IMR-90 (cell line): ENCODE measurements at regions not wholly inside any gene's neighbourhood (a gene's known extent, or its start where the extent isn't known, plus 50 kb on each side); places are given as distances from the start of the nearest gene placed in this dataset.

Experiments
- ATAC-seq: fragments of 200-7000 bp; cut with Tn5 transposase; 2 replicates; pipeline ENCODE4 v1.9.1; 2020; ENCODE audit warnings: low read depth, mild to moderate bottlenecking, moderate library complexity
- BruUV-seq: library from RNA; stranded (reverse); fragments of 400-500 nt; replicated peaks from 2 replicates; lab custom pipeline; 2021; lab: Mats Ljungman, UMichigan
- CTCF ChIA-PET: fragments of 300-600 bp; formaldehyde crosslinking; extraction: SDS; loops from one replicate; lab custom pipeline; 2021; ENCODE audit warnings: antibody characterized with exemption; lab: Yijun Ruan, JAX
- POLR2A ChIA-PET: fragments of 300-600 bp; sonication (Branson Sonifier 250); formaldehyde crosslinking; loops from one replicate; lab custom pipeline; 2022; ENCODE audit warnings: antibody characterized with exemption; ENCODE audit not compliant: unreplicated experiment; lab: Charles Lee
- DNase-seq: peaks from one replicate; pipeline ENCODE4 v3.0.0; 2013
- H2AFZ ChIP-seq: replicated peaks from 2 replicates; pipeline ENCODE3; 2013; ENCODE audit warnings: low read length, mild to moderate bottlenecking; ENCODE audit not compliant: poor library complexity
- H2AK5ac ChIP-seq: 2 replicates; pipeline ENCODE4 v1.6.1; 2013; ENCODE audit warnings: low read depth, low read length, inconsistent platforms
- H2AK9ac ChIP-seq: replicated peaks from 2 replicates; pipeline ENCODE3; 2013; ENCODE audit warnings: mild to moderate bottlenecking, low read depth, low read length, moderate library complexity; ENCODE audit not compliant: poor library complexity
- H2BK120ac ChIP-seq: 2 replicates; pipeline ENCODE4 v1.6.1; 2013; ENCODE audit warnings: low read depth, low read length, inconsistent platforms
- H2BK15ac ChIP-seq: 3 replicates; pipeline ENCODE4 v1.6.1; 2013; ENCODE audit warnings: low read depth, low read length, inconsistent platforms
- H2BK20ac ChIP-seq: 2 replicates; pipeline ENCODE4 v1.6.1; 2013; ENCODE audit warnings: low read depth, mild to moderate bottlenecking, inconsistent platforms, low read length, moderate library complexity
- H2BK5ac ChIP-seq: 2 replicates; pipeline ENCODE4 v1.6.1; 2013; ENCODE audit warnings: mild to moderate bottlenecking, low read depth, low read length, inconsistent platforms; ENCODE audit not compliant: poor library complexity, severe bottlenecking
- H3K14ac ChIP-seq: replicated peaks from 2 replicates; pipeline ENCODE4 v1.6.1; 2013; ENCODE audit warnings: low read depth, low read length, inconsistent platforms
- H3K18ac ChIP-seq: 2 replicates; pipeline ENCODE4 v1.6.1; 2013; ENCODE audit warnings: low read depth, low read length, control low read depth
- H3K23ac ChIP-seq: 2 replicates; pipeline ENCODE4 v1.6.1; 2013; ENCODE audit warnings: low read depth, low read length, inconsistent platforms
- H3K27ac ChIP-seq: 2 replicates; pipeline ENCODE4 v1.5.1; 2013; ENCODE audit warnings: mild to moderate bottlenecking, control low read depth, low read length; ENCODE audit not compliant: insufficient read depth
- H3K27me3 ChIP-seq: 2 replicates; pipeline ENCODE4 v1.6.1; 2013; ENCODE audit warnings: low read length; ENCODE audit not compliant: control insufficient read depth, insufficient read depth
- H3K36me3 ChIP-seq: 2 replicates; pipeline ENCODE4 v1.6.1; 2013; ENCODE audit warnings: low read length, mixed read lengths; ENCODE audit not compliant: control insufficient read depth, insufficient read depth
- H3K4ac ChIP-seq: 2 replicates; pipeline ENCODE4 v1.6.1; 2013; ENCODE audit warnings: low read depth, low read length, inconsistent platforms
- H3K4me1 ChIP-seq: 2 replicates; pipeline ENCODE4 v1.6.1; 2013; ENCODE audit warnings: low read length, mixed read lengths; ENCODE audit not compliant: control insufficient read depth, insufficient read depth
- H3K4me2 ChIP-seq: 2 replicates; pipeline ENCODE4 v1.6.1; 2013; ENCODE audit warnings: low read depth, mild to moderate bottlenecking, control low read depth, low read length, moderate library complexity
- H3K4me3 ChIP-seq: 2 replicates; pipeline ENCODE4 v1.5.1; 2013; ENCODE audit warnings: low read depth, mild to moderate bottlenecking, control low read depth, low read length, moderate library complexity; ENCODE audit not compliant: insufficient read depth
- H3K56ac ChIP-seq: 2 replicates; pipeline ENCODE4 v1.6.1; 2013; ENCODE audit warnings: low read length, inconsistent platforms; ENCODE audit not compliant: insufficient read depth; ENCODE audit errors: extremely low read depth
- H3K79me1 ChIP-seq, 2 experiments: 2 replicates each; pipeline ENCODE4 v1.6.1; 2013; ENCODE audit warnings: low read length in 2 of 2, inconsistent platforms in 1 of 2, low read depth in 1 of 2
- H3K9ac ChIP-seq: 2 replicates; pipeline ENCODE4 v1.6.1; 2013; ENCODE audit warnings: low read depth, low read length, control low read depth
- H3K9me1 ChIP-seq: 2 replicates; pipeline ENCODE4 v1.6.1; 2013; ENCODE audit warnings: low read length, inconsistent platforms; ENCODE audit not compliant: insufficient read depth
- H3K9me3 ChIP-seq: 2 replicates; pipeline ENCODE4 v1.6.1; 2013; ENCODE audit warnings: low read length; ENCODE audit not compliant: control insufficient read depth, insufficient read depth
- H4K20me1 ChIP-seq: 2 replicates; pipeline ENCODE4 v1.6.1; 2013; ENCODE audit warnings: low read length, inconsistent platforms; ENCODE audit not compliant: insufficient read depth
- H4K5ac ChIP-seq: 2 replicates; pipeline ENCODE4 v1.6.1; 2013; ENCODE audit warnings: mild to moderate bottlenecking, low read depth, low read length, control low read depth
- H4K8ac ChIP-seq, 2 experiments: 2 replicates each; pipeline ENCODE4 v1.6.1; 2013; ENCODE audit warnings: low read depth in 2 of 2, low read length in 2 of 2, control low read depth in 1 of 2, inconsistent platforms in 1 of 2
- H4K91ac ChIP-seq: 2 replicates; pipeline ENCODE4 v1.6.1; 2013; ENCODE audit warnings: low read depth, low read length, inconsistent platforms; ENCODE audit not compliant: insufficient read depth
- CTCF ChIP-seq: conservative IDR thresholded peaks from 2 replicates; pipeline ENCODE4 v1.5.1; 2012; ENCODE audit warnings: mild to moderate bottlenecking, low read depth, low read length, improper control_type of control experiment
- FOS ChIP-seq: fragments of 150-350 bp; IDR thresholded peaks from 2 replicates; pipeline ENCODE4 v1.6.1; 2016; ENCODE audit warnings: low read depth, low read length
- MAZ ChIP-seq: IDR thresholded peaks from 2 replicates; pipeline ENCODE4 v1.6.1; 2012; ENCODE audit warnings: low read depth, mild to moderate bottlenecking, low read length, improper control_type of control experiment, moderate library complexity, borderline replicate concordance
- POLR2A ChIP-seq: IDR thresholded peaks from 2 replicates; pipeline ENCODE4 v1.6.1; 2012; ENCODE audit warnings: mild to moderate bottlenecking, low read depth, low read length
- RCOR1 ChIP-seq: IDR thresholded peaks from 2 replicates; pipeline ENCODE4 v1.6.1; 2012; ENCODE audit warnings: mild to moderate bottlenecking, low read length, improper control_type of control experiment; ENCODE audit not compliant: insufficient replicate concordance
- SMC3 ChIP-seq: fragments of 150-350 bp; IDR thresholded peaks from 2 replicates; pipeline ENCODE4 v1.6.1; 2016; ENCODE audit warnings: low read depth, mild to moderate bottlenecking, antibody characterized with exemption, low read length, moderate library complexity
- WGBS, 2 experiments: methylation state at CpG; one replicate each; pipeline versions ENCODE4 v1.1.5 to v1.1.7; 2013; ENCODE audit warnings: missing lambda C conversion rate in 2 of 2; ENCODE audit not compliant: insufficient read length in 1 of 2; ENCODE audit errors: extremely low coverage in 2 of 2; 5-methylcytosine and 5-hydroxymethylcytosine counted together
- dilution Hi-C: fragments of 300-500 bp; cut with HindIII; formaldehyde crosslinking; loops from one replicate; pipeline ENCODE4 v1.14.3; 2018; ENCODE audit warnings: low sequenced_read_pairs; ENCODE audit not compliant: unreplicated experiment
- in situ Hi-C: fragments of 300-500 bp; cut with MboI; formaldehyde crosslinking; loops from 3 replicates; pipeline ENCODE4 v1.14.3; 2019; ENCODE audit warnings: low sequenced_read_pairs, inconsistent platforms, mixed read lengths
- intact Hi-C: fragments of 100-400 bp; cut with micrococcal nuclease; formaldehyde crosslinking; loops from 2 replicates; pipeline ENCODE4 v1.10.0; 2022

- TF ChIP-seq SMC3 (no peak), FOS (no peak), RCOR1 (no peak), POLR2A (no peak), MAZ (no peak), CTCF (no peak)
- H3K14ac ChIP-seq, result no peak overlapping the region
- DNase-seq (no peak), ATAC-seq (no peak)
- H4K91ac ChIP-seq, result no peak overlapping the region
- H3K23ac ChIP-seq, result no peak overlapping the region
- H3K27me3 ChIP-seq, result no peaks in the 10 kb centered on the region
- no peak overlapping the region for H3K4me3 ChIP-seq
- no peaks in the 10 kb centered on the region for H3K36me3 ChIP-seq
- dilution Hi-C loops (no loop called here), intact Hi-C loops (no loop called here), in situ Hi-C loops (no loop called here)
- ChIA-PET CTCF (no interaction called here), POLR2A (no interaction called here)
- no peak overlapping the region for H3K4ac ChIP-seq
- no peak overlapping the region for H3K9ac ChIP-seq
- H3K27ac ChIP-seq, result no peak overlapping the region
- no peaks in the 10 kb centered on the region for H3K9me1 ChIP-seq
- H2BK15ac ChIP-seq, result no peak overlapping the region
- H3K18ac ChIP-seq, result no peak overlapping the region
- H2BK20ac ChIP-seq, result no peak overlapping the region
- no CpG with 5 or more reads among the region's 3 CpGs for WGBS, 2 experiments
- H3K4me1 ChIP-seq, result 0 out of 2 replicates have a peak, but pooled peaks cover 1% of the 10 kb centered on the region
- H3K79me1 ChIP-seq, result no peaks in the 10 kb centered on the region
- H2BK5ac ChIP-seq, result no peak overlapping the region
- H2BK120ac ChIP-seq, result no peak overlapping the region
- no peak overlapping the region for H2AFZ ChIP-seq
- H2AK5ac ChIP-seq, result no peak overlapping the region
- H3K56ac ChIP-seq, result no peak overlapping the region
- H3K4me2 ChIP-seq, result no peak overlapping the region
- H3K9me3 ChIP-seq, result no peaks in the 10 kb centered on the region
- no peak overlapping the region for H4K8ac ChIP-seq
- BruUV-seq, result no TSS peak
- H4K20me1 ChIP-seq, result no peaks in the 10 kb centered on the region
- H2AK9ac ChIP-seq, result no peak overlapping the region
- no peak overlapping the region for H4K5ac ChIP-seq
These were observed 92.9 kb downstream of the SLC17A6 start for GRCh38 chr11:22431106-22431505.
